SK-N-SH (cell line): ENCODE measurements at regions not wholly inside any gene's neighbourhood (a gene's known extent, or its start where the extent isn't known, plus 50 kb on each side); places are given as distances from the start of the nearest gene placed in this dataset.

Experiments used
- EP300 ChIP-seq, 2 experiments: IDR thresholded peaks; 2 replicates each; pipeline versions ENCODE4 v1.4.0 to v1.6.1; 2012; ENCODE audit warnings: borderline replicate concordance in 1 of 2, low read depth in 1 of 2, low read length in 1 of 2
- FOXM1 ChIP-seq: IDR thresholded peaks from 2 replicates; pipeline ENCODE4 v1.4.0; 2012; ENCODE audit warnings: low read depth, mild to moderate bottlenecking
- NFIC ChIP-seq: IDR thresholded peaks from 2 replicates; pipeline ENCODE4 v1.4.0; 2012; ENCODE audit warnings: borderline replicate concordance
- PBX3 ChIP-seq: IDR thresholded peaks from 2 replicates; pipeline ENCODE4; 2012
- POLR2AphosphoS5 ChIP-seq: IDR thresholded peaks from 2 replicates; pipeline ENCODE4 v1.6.1; 2012; ENCODE audit warnings: low read depth, low read length
- RAD21 ChIP-seq: IDR thresholded peaks from 2 replicates; pipeline ENCODE4 v1.6.1; 2012; ENCODE audit warnings: mild to moderate bottlenecking, low read length
- SMC3 ChIP-seq: IDR thresholded peaks from 2 replicates; pipeline ENCODE4 v1.6.1; 2012; ENCODE audit warnings: low read depth, low read length, improper control_type of control experiment
- TAF1 ChIP-seq: IDR thresholded peaks from 2 replicates; pipeline ENCODE4 v1.6.1; 2012; ENCODE audit warnings: low read depth, mild to moderate bottlenecking, low read length, moderate library complexity, borderline replicate concordance
- TF ChIP-seq, protein P1 (sequence below): fragments of 200-600 bp; sonication (generic); IDR thresholded peaks from 2 replicates; pipeline ENCODE4 v1.6.1; 2017; ENCODE audit warnings: antibody characterized with exemption, mild to moderate bottlenecking, moderate library complexity
- TF ChIP-seq, protein P2 (sequence below): fragments of 150-350 bp; IDR thresholded peaks from 2 replicates; pipeline ENCODE4 v1.6.1; 2017; ENCODE audit warnings: antibody characterized with exemption, low read length, low read depth, borderline replicate concordance

GRCh38 chr5:26012078-26012477 lies 1026.3 kb downstream of the CDH9 start:
- no peak for TF ChIP-seq NFIC
- TF ChIP-seq, protein P1, sequence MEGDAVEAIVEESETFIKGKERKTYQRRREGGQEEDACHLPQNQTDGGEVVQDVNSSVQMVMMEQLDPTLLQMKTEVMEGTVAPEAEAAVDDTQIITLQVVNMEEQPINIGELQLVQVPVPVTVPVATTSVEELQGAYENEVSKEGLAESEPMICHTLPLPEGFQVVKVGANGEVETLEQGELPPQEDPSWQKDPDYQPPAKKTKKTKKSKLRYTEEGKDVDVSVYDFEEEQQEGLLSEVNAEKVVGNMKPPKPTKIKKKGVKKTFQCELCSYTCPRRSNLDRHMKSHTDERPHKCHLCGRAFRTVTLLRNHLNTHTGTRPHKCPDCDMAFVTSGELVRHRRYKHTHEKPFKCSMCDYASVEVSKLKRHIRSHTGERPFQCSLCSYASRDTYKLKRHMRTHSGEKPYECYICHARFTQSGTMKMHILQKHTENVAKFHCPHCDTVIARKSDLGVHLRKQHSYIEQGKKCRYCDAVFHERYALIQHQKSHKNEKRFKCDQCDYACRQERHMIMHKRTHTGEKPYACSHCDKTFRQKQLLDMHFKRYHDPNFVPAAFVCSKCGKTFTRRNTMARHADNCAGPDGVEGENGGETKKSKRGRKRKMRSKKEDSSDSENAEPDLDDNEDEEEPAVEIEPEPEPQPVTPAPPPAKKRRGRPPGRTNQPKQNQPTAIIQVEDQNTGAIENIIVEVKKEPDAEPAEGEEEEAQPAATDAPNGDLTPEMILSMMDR = no peak
- no peak for TF ChIP-seq FOXM1
- no peak for TF ChIP-seq POLR2AphosphoS5
- TF ChIP-seq PBX3 = no peak
- TF ChIP-seq SMC3 = no peak
- TF ChIP-seq EP300 (IDR thresholded peaks at IDR 0.05; ENCODE audit: borderline replicate concordance in 1 of 2, low read depth in 1 of 2, low read length in 1 of 2) = no peak
- no peak for TF ChIP-seq RAD21
- no peak for TF ChIP-seq TAF1
- TF ChIP-seq, protein P2, sequence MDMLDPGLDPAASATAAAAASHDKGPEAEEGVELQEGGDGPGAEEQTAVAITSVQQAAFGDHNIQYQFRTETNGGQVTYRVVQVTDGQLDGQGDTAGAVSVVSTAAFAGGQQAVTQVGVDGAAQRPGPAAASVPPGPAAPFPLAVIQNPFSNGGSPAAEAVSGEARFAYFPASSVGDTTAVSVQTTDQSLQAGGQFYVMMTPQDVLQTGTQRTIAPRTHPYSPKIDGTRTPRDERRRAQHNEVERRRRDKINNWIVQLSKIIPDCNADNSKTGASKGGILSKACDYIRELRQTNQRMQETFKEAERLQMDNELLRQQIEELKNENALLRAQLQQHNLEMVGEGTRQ = no peak
